PC-9 (cell line): ENCODE measurements at regions not wholly inside any gene's neighbourhood (a gene's known extent, or its start where the extent isn't known, plus 50 kb on each side); places are given as distances from the start of the nearest gene placed in this dataset.

Experiments used
- CTCF ChIP-seq: fragments of 200-600 bp; sonication (generic); conservative IDR thresholded peaks from 2 replicates; pipeline ENCODE4 v1.6.1; 2017; ENCODE audit warnings: mixed run types, antibody characterized with exemption, mild to moderate bottlenecking, moderate library complexity
- EZH2 ChIP-seq: fragments of 200-600 bp; sonication (generic); IDR thresholded peaks from 2 replicates; pipeline ENCODE4 v1.8.0; 2017; ENCODE audit warnings: antibody characterized with exemption, low read depth

- TF ChIP-seq CTCF (no peak), EZH2 (no peak)
These were observed 65.8 kb upstream of the MSN start for GRCh38 chrX:65601530-65602220.
